ENCODE measurements at regions not wholly inside any gene's neighbourhood (a gene's known extent, or its start where the extent isn't known, plus 50 kb on each side); places are given as distances from the start of the nearest gene placed in this dataset.

GRCh38 chr3:70488131-70488530 is 175.7 kb upstream of the MDFIC2 start:
- TF ChIP-seq CTCF (IDR thresholded peaks at IDR 0.05; ENCODE audit: poor library complexity, severe bottlenecking) = no peak
- TF ChIP-seq POLR2AphosphoS5 (IDR thresholded peaks at IDR 0.05) = no peak

Data from neural cell (in vitro differentiated cells).